Heart right ventricle (tissue), 16 donors: ENCODE measurements at regions not wholly inside any gene's neighbourhood (a gene's known extent, or its start where the extent isn't known, plus 50 kb on each side); places are given as distances from the start of the nearest gene placed in this dataset.
A peak's percentile ranks its signal among the peaks of the same experiment; 100 is the strongest.

Source experiments
- ATAC-seq, 8 donors: fragments of 200-7000 bp; cut with Tn5 transposase; one replicate each; pipeline ENCODE4 v1.9.1; 2020; ENCODE audit warnings: mild to moderate bottlenecking in 8 of 8, moderate library complexity in 8 of 8, moderate number of reproducible peaks in 1 of 8
- DNase-seq, 2 donors: peaks; one replicate each; pipeline ENCODE4 v3.0.0-alpha.2; 2020
- H3K27ac ChIP-seq, 10 donors: fragments of 200-600 bp; sonication (generic) in 2 of 10; one replicate each; pipeline versions ENCODE4 v1.5.0 to v1.8.0; 2020 to 2022; ENCODE audit warnings: mild to moderate bottlenecking in 3 of 10
- H3K27me3 ChIP-seq, 7 donors: fragments of 200-600 bp; one replicate each; pipeline ENCODE4 v1.8.0; 2021 to 2022; ENCODE audit warnings: mild to moderate bottlenecking in 2 of 7
- H3K36me3 ChIP-seq, 9 donors: fragments of 200-600 bp; sonication (generic) in 1 of 9; one replicate each; pipeline versions ENCODE4 v1.5.0 to v1.8.0; 2020 to 2022; ENCODE audit warnings: mild to moderate bottlenecking in 2 of 9
- H3K4me1 ChIP-seq, 9 donors: fragments of 200-600 bp; sonication (generic) in 1 of 9; one replicate each; pipeline versions ENCODE4 v1.5.0 to v1.8.0; 2020 to 2022; ENCODE audit warnings: mild to moderate bottlenecking in 4 of 9
- H3K4me3 ChIP-seq, 10 donors: fragments of 200-600 bp; sonication (generic) in 2 of 10; one replicate each; pipeline versions ENCODE4 v1.5.0 to v1.8.0; 2020 to 2022; ENCODE audit warnings: mild to moderate bottlenecking in 7 of 10, moderate library complexity in 2 of 10
- H3K9me3 ChIP-seq, 11 donors: fragments of 200-600 bp in 10 of 11; sonication (generic) in 2 of 11; one replicate each; pipeline versions ENCODE4 v1.5.0 to v1.8.0; 2013 to 2022; ENCODE audit warnings: mild to moderate bottlenecking in 2 of 11, control low read depth in 1 of 11, moderate library complexity in 1 of 11
- WGBS, 2 donors: extraction: QIAGEN DNeasy Blood & Tissue Kit; methylation state at CpG; one replicate each; pipeline ENCODE4 v1.1.7; 2013; ENCODE audit warnings: inconsistent platforms in 1 of 2; 5-methylcytosine and 5-hydroxymethylcytosine counted together
- intact Hi-C, 10 donors: fragments of 100-400 bp; cut with DNase I; formaldehyde crosslinking; loops; one replicate each; pipeline versions ENCODE4 v1.11.1 to v1.14.2; 2022
- TF ChIP-seq, protein P1 (sequence below), 9 donors: fragments of 200-600 bp; sonication (generic) in 2 of 9; IDR thresholded peaks; one replicate each; pipeline versions ENCODE4 v1.5.0 to v1.8.0; 2021 to 2022; ENCODE audit warnings: antibody characterized with exemption in 9 of 9, mild to moderate bottlenecking in 5 of 9, moderate library complexity in 1 of 9
- donor health status: Arrhythmogenic right ventricular cardiomyopathy.
- donor health status: ischemic (EF 13 %, LVEDD 7.1; RV severe dilation, severe dysfunction).
- donor health status: healthy with polysubstance abuse.
- donor health status: DM: no; HTN: yes; CAD: no.
- donor health status: DM: no; HTN: no; CAD: no.
- donor health status: ischemic (EF 25% LVEDD 6.9; RV normal size, moderate dysfunction).
- donor health status: ischemic (EF 25% LVEDD 5.7; RV mildly dilated, moderate dysfunction).
- donor health status: healthy.
- donor health status: DM: yes; HTN: yes; CAD: no.
- donor health status: Ischemic cardiomyopathy.
- donor health status: ischemic (EF 35%, LVEDD 5.7; RV mildly dilated, moderate dysfunction).
- donor health status: nonischemic (EF 11% LVEDD 7.7; RV severe dilation, severe dysfunction).
- donor health status: DM: yes; HTN: yes; CAD: no.
- donor health status: PGD.
- donor health status: ischemic (EF 29% LVEDD 5.4; RV normal size, mild dysfunction).
- donor health status: nonischemic (EF 23%, LVEDD 6.1; RV moderate dilation, normal function).

DNA sequence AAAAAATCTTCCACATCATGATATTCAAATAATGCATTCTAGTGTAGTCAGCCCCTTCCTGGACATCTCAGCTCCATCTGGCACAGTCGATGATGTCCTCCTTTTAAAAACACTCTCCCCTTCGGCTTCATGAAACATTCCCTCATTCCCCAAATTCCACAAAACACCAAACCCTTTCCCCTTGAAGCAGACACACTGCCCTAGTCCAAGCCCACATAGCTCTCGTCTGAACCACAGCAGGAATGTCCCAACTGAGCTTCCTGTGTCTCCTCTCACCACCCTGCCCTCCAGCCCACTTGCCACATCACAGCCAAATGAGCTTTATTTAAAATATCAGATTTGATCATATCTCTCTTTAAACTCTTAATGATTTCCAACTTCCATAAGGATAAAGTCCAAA lies 106.4 kb upstream of the CARMIL1 start:
- 69 to 72% methylated on average over 3 of the region's 3 CpGs for WGBS, 2 donors
- intact Hi-C loops, result no loop called here

DNA sequence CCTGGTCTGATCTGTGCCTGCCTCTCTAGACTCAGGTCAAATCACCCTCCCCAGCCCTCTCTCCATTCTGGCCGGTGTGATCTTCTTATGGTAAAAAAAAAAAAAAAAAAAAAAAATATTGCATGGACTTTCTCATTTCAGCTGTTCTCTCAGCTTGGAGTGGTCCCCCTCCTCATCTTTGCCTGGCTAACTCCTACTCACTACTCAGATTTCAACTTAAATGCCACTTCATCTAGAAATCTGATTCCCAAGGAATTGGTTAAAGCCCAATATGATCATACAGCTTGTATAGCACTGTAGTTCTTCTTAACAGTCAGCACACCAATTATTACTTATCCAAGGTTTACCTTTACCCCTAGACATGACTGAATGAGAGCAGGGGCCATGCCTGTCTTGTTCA lies 105.9 kb upstream of the CARMIL1 start:
- no peak for ATAC-seq
- H3K27ac ChIP-seq, result peak overlapping the region in 1 of 10 donors; percentile 78
- H3K4me1 ChIP-seq, result peaks cover 0 to 85% (median 3%) of the 10 kb centered on the region in 9 donors
- intact Hi-C loops, result no loop called here
- no peaks in the 10 kb centered on the region for H3K36me3 ChIP-seq
- no peak overlapping the region for H3K4me3 ChIP-seq
- no peaks in the 10 kb centered on the region for H3K27me3 ChIP-seq
- H3K9me3 ChIP-seq, result no peaks in the 10 kb centered on the region
- TF ChIP-seq, protein P1, sequence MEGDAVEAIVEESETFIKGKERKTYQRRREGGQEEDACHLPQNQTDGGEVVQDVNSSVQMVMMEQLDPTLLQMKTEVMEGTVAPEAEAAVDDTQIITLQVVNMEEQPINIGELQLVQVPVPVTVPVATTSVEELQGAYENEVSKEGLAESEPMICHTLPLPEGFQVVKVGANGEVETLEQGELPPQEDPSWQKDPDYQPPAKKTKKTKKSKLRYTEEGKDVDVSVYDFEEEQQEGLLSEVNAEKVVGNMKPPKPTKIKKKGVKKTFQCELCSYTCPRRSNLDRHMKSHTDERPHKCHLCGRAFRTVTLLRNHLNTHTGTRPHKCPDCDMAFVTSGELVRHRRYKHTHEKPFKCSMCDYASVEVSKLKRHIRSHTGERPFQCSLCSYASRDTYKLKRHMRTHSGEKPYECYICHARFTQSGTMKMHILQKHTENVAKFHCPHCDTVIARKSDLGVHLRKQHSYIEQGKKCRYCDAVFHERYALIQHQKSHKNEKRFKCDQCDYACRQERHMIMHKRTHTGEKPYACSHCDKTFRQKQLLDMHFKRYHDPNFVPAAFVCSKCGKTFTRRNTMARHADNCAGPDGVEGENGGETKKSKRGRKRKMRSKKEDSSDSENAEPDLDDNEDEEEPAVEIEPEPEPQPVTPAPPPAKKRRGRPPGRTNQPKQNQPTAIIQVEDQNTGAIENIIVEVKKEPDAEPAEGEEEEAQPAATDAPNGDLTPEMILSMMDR (IDR thresholded peaks at IDR 0.05), result no peak
- DNase-seq, result no peak
- WGBS, 2 donors, result 91 to 100% methylated on average over 1 of the region's 1 CpG

More for the DNA sequence above, 106.4 kb upstream of the CARMIL1 start:
- TF ChIP-seq, protein P1 (IDR thresholded peaks at IDR 0.05), result no peak
- H3K27me3 ChIP-seq, result no peaks in the 10 kb centered on the region
- ATAC-seq, result no peak
- H3K36me3 ChIP-seq, result no peaks in the 10 kb centered on the region
- no peak overlapping the region for H3K4me3 ChIP-seq
- H3K4me1 ChIP-seq, result peaks cover 0 to 85% (median 0%) of the 10 kb centered on the region in 9 donors
- peak overlapping the region in 1 of 10 donors; percentile 78 for H3K27ac ChIP-seq
- no peak for DNase-seq
- no peaks in the 10 kb centered on the region for H3K9me3 ChIP-seq

DNA sequence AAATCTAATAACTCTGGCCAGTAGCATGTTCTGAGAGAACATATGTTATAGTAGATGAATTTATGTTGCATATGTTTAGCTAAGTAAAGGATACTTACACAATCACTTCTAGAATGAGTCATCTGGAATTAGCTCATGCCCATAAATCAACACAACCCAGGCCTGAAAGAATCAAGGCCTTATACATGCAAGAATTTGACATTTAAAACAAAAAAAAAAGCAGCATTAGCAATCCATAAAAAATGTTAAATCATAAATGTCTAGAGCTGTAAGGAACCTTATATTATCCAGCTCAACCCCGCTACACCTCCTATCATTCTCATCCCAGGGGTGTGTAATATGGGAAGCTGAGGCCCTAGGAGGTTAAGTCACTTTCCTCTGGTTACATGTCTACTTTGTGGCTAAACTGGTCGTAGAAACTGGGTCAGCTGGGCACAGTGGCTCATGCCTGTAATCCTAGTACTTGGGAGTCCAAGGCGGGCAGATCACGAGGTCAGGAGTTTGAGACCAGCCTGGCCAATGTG lies 105.2 kb upstream of the CARMIL1 start:
- WGBS, 2 donors, result 81 to 92% methylated on average over 4 of the region's 4 CpGs

DNA sequence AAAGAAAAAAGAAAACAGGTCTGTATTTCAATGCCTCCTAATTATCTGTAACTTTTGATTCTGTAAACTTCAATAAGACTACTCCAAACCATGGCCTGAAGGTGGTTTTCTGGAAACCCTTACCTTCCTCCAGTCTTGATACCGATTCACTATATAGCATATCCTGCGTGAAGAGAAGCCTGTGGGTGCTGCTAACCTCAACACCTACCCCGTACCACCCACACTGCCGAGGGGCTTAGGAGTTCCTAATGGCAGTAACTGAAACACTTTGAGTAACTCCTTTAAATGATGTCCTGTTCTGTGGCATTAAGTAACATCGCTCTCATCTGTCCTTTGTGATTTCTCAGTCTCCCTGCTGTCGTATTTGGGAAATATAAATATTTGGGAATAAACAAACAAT lies 104.5 kb upstream of the CARMIL1 start:
- intact Hi-C loops, result loop anchor here in 4 of 10 donors (5.0 kb wide), 1 partner anchor 37 kb away; no protein-coding TSS in a partner anchor
- DNase-seq (no peak), ATAC-seq (no peak)
- H3K9me3 ChIP-seq, result no peaks in the 10 kb centered on the region
- H3K27me3 ChIP-seq, result no peaks in the 10 kb centered on the region
- TF ChIP-seq, protein P1 (IDR thresholded peaks at IDR 0.05), result no peak
- H3K4me3 ChIP-seq, result no peak overlapping the region
- H3K36me3 ChIP-seq, result no peaks in the 10 kb centered on the region
- peaks cover 0 to 85% (median 14%) of the 10 kb centered on the region in 9 donors for H3K4me1 ChIP-seq
- 95 to 96% methylated on average over 6 of the region's 6 CpGs for WGBS, 2 donors
- peak overlapping the region in 2 of 10 donors; percentile 73 to 78 for H3K27ac ChIP-seq

More for the DNA sequence above, 105.2 kb upstream of the CARMIL1 start:
- no peak for ATAC-seq
- TF ChIP-seq, protein P1 (IDR thresholded peaks at IDR 0.05), result no peak
- H3K4me1 ChIP-seq, result peaks cover 0 to 85% (median 9%) of the 10 kb centered on the region in 9 donors
- H3K36me3 ChIP-seq, result no peaks in the 10 kb centered on the region
- intact Hi-C loops, result no loop called here
- no peak overlapping the region for H3K4me3 ChIP-seq
- H3K9me3 ChIP-seq, result no peaks in the 10 kb centered on the region
- H3K27me3 ChIP-seq, result no peaks in the 10 kb centered on the region
- no peak for DNase-seq
- H3K27ac ChIP-seq, result peak overlapping the region in 1 of 10 donors; percentile 78
